A549 (cell line): ENCODE measurements at regions not wholly inside any gene's neighbourhood (a gene's known extent, or its start where the extent isn't known, plus 50 kb on each side); places are given as distances from the start of the nearest gene placed in this dataset.

ENCODE experiments used
- ATAC-seq, 2 experiments: fragments of 200-7000 bp in 1 of 2; fragments of >200 bp in 1 of 2; cut with Nextera tagmentation in 1 of 2; cut with Tn5 transposase in 1 of 2; 3 replicates each; pipeline versions ENCODE4 v1.8.0 to v1.9.1; 2018 to 2020; ENCODE audit warnings: mild to moderate bottlenecking in 1 of 2, moderate library complexity in 1 of 2
- CTCF ChIA-PET: fragments of 300-600 bp; sonication (Branson Sonifier 250); formaldehyde crosslinking; extraction: SDS; loops from one replicate; lab custom pipeline; 2021; ENCODE audit warnings: antibody characterized with exemption, inconsistent platforms; lab: Yijun Ruan, JAX
- POLR2A ChIA-PET: fragments of 350-600 bp; formaldehyde crosslinking; extraction: SDS; loops from one replicate; lab custom pipeline; 2021; ENCODE audit warnings: antibody characterized with exemption, inconsistent platforms; lab: Yijun Ruan, JAX
- DNase-seq, 2 experiments: peaks; one replicate each; pipeline versions ENCODE4 v3.0.0 to v3.0.0-alpha.2; 2011 to 2016; ENCODE audit warnings: low read depth in 1 of 2, low spot score in 1 of 2
- FAIRE-seq: peaks from 2 replicates; lab custom pipeline; 2011; peaks lifted over from hg19 to GRCh38; lab: Jason Lieb, UNC
- H3K27ac ChIP-seq, 2 experiments: fragments of >200 bp; sonication (Bioruptor Twin); formaldehyde crosslinking; 3 replicates each; pipeline ENCODE4 v1.5.1; 2016 to 2017
- H3K4me1 ChIP-seq: fragments of >200 bp; sonication (Bioruptor Twin); formaldehyde crosslinking; 3 replicates; pipeline ENCODE4 v1.6.1; 2016
- H3K4me2 ChIP-seq: fragments of >200 bp; sonication (Bioruptor Twin); formaldehyde crosslinking; 3 replicates; pipeline ENCODE4 v1.6.1; 2016
- H3K4me3 ChIP-seq: fragments of >200 bp; sonication (Bioruptor Twin); formaldehyde crosslinking; 3 replicates; pipeline ENCODE4 v1.5.1; 2016
- H3K9me3 ChIP-seq: fragments of >200 bp; sonication (Bioruptor Twin); formaldehyde crosslinking; 3 replicates; pipeline ENCODE4 v1.6.1; 2016
- ATOH8 ChIP-seq: fragments of 250-450 bp; sonication (Bioruptor Pico); IDR thresholded peaks from 2 replicates; pipeline ENCODE4 v1.5.0; 2020; ENCODE audit warnings: low read depth, mild to moderate bottlenecking, moderate library complexity
- CBX2 ChIP-seq: fragments of 200-600 bp; sonication (generic); IDR thresholded peaks from 2 replicates; pipeline ENCODE4 v1.6.1; 2016; ENCODE audit warnings: low read depth, mild to moderate bottlenecking, borderline replicate concordance
- CEBPB ChIP-seq, 2 experiments: fragments of >200 bp in 1 of 2; sonication (Bioruptor Twin) in 1 of 2; formaldehyde crosslinking in 1 of 2; IDR thresholded peaks; 2 replicates each; pipeline ENCODE4 v1.6.1; 2012 to 2016
- CHD2 ChIP-seq: fragments of 150-350 bp; IDR thresholded peaks from 2 replicates; pipeline ENCODE4 v1.6.1; 2014; ENCODE audit warnings: low read length; ENCODE audit not compliant: partially characterized antibody
- EHF ChIP-seq: fragments of 250-450 bp; sonication (Bioruptor Pico); IDR thresholded peaks from 2 replicates; pipeline ENCODE4 v1.5.0; 2020; ENCODE audit warnings: mild to moderate bottlenecking
- EP300 ChIP-seq, 2 experiments: fragments of >200 bp; sonication (Bioruptor Twin); formaldehyde crosslinking; IDR thresholded peaks; 2 replicates in 1 of 2; 3 replicates in 1 of 2; pipeline ENCODE4 v1.6.1; 2016 to 2017
- ESRRA ChIP-seq: fragments of 150-350 bp; IDR thresholded peaks from 2 replicates; pipeline ENCODE4 v1.6.1; 2014; ENCODE audit warnings: mild to moderate bottlenecking, low read length, borderline replicate concordance
- NFE2L2 ChIP-seq: fragments of 150-350 bp; conservative IDR thresholded peaks from 2 replicates; pipeline ENCODE4 v1.6.1; 2014; ENCODE audit warnings: low read length
- RAD21 ChIP-seq, 2 experiments: fragments of >200 bp in 1 of 2; sonication (Bioruptor Twin) in 1 of 2; formaldehyde crosslinking in 1 of 2; IDR thresholded peaks in 1 of 2; conservative IDR thresholded peaks in 1 of 2; 2 replicates in 1 of 2; 3 replicates in 1 of 2; pipeline ENCODE4 v1.6.1; 2012 to 2018; ENCODE audit warnings: inconsistent platforms in 1 of 2
- SMC3 ChIP-seq: fragments of >200 bp; sonication (Bioruptor Twin); formaldehyde crosslinking; IDR thresholded peaks from 3 replicates; pipeline ENCODE4 v1.6.1; 2018; ENCODE audit warnings: inconsistent platforms
- ZNF302 ChIP-seq: fragments of 250-450 bp; sonication (Bioruptor Pico); IDR thresholded peaks from 2 replicates; pipeline ENCODE4 v1.9.0; 2021; ENCODE audit warnings: inconsistent platforms, mild to moderate bottlenecking, moderate library complexity
- ZSCAN20 ChIP-seq: fragments of 250-450 bp; sonication (Bioruptor Pico); IDR thresholded peaks from 2 replicates; pipeline ENCODE4 v1.8.0; 2022; ENCODE audit warnings: mild to moderate bottlenecking, moderate library complexity
- WGBS: methylation state at CpG from one replicate; pipeline ENCODE4 v1.1.6; 2017; ENCODE audit errors: missing lambda C conversion rate; 5-methylcytosine and 5-hydroxymethylcytosine counted together
- TF ChIP-seq, protein P1 (sequence below): fragments of >200 bp; sonication (Bioruptor Twin); formaldehyde crosslinking; IDR thresholded peaks from 3 replicates; pipeline ENCODE4 v1.5.1; 2016

DNA sequence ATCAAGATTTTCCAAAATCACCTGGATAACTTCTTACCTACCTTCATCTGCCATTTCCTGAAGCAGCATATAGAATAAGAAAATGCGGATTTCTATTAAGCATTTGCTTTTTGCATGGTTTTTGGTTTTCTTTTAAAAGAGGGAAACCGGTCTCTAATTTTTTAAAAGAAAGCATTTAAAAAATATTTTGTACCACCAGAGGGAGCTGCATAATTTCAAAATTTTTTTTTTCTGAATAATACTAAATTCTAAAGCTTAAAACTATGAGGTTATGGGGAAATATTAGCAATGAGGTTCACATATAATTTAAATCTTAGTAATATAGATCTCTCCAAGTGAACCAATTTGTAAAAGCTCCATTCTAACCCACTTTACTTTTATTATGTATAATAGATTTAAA, 137.7 kb upstream of the TENT5D start:
- no peak for FAIRE-seq
- 41% methylated on average over 2 of the region's 2 CpGs for WGBS
- POLR2A ChIA-PET: no interaction called here

GRCh38 chrX:80285131-80285773, 135.0 kb upstream of the TENT5D start:
- ATAC-seq (peak; percentile 78 to 90; a peak in 5 of 6 replicates), DNase-seq (peak; percentile 0 to 53)
- Histone ChIP-seq H3K27ac (no peak overlapping the region), H3K4me2 (no peak overlapping the region), H3K4me1 (no peaks in the 10 kb centered on the region)
- CTCF ChIA-PET: interaction anchor here (0.6 to 1.1 kb wide), 6 partner anchors 9 to 70 kb away, joined by 3 to 5 read pairs (median 3); no protein-coding TSS in a partner anchor
- TF ChIP-seq CBX2 (no peak), SMC3 (0 out of 3 replicates have a peak, but pooled peaks have one; percentile 15), EP300 (IDR thresholded peaks at IDR 0.05) (no peak), RAD21 (conservative IDR thresholded peaks at IDR 0.05 in 1 of 2, IDR thresholded peaks at IDR 0.05 in 1 of 2) (peak; percentile 59 to 79)
- TF ChIP-seq, protein P1, sequence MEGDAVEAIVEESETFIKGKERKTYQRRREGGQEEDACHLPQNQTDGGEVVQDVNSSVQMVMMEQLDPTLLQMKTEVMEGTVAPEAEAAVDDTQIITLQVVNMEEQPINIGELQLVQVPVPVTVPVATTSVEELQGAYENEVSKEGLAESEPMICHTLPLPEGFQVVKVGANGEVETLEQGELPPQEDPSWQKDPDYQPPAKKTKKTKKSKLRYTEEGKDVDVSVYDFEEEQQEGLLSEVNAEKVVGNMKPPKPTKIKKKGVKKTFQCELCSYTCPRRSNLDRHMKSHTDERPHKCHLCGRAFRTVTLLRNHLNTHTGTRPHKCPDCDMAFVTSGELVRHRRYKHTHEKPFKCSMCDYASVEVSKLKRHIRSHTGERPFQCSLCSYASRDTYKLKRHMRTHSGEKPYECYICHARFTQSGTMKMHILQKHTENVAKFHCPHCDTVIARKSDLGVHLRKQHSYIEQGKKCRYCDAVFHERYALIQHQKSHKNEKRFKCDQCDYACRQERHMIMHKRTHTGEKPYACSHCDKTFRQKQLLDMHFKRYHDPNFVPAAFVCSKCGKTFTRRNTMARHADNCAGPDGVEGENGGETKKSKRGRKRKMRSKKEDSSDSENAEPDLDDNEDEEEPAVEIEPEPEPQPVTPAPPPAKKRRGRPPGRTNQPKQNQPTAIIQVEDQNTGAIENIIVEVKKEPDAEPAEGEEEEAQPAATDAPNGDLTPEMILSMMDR: peak; percentile 55
- TF ChIP-seq, all 56 proteins: peak for 3
- H3K9me3 ChIP-seq: no peaks in the 10 kb centered on the region
- H3K4me3 ChIP-seq: no peak overlapping the region
- POLR2A ChIA-PET: no interaction called here
- peak; percentile 99 for FAIRE-seq
- WGBS: 44% methylated on average over 3 of the region's 3 CpGs

More for the DNA sequence above, 137.7 kb upstream of the TENT5D start:
- Histone ChIP-seq H3K9me3 (no peaks in the 10 kb centered on the region), H3K4me3 (no peak overlapping the region), H3K4me2 (no peak overlapping the region), H3K27ac (no peak overlapping the region), H3K4me1 (no peaks in the 10 kb centered on the region)
- TF ChIP-seq, protein P1: peak; percentile 24; the same call in 2 of the 3 replicates
- TF ChIP-seq ATOH8 (CRISPR knock-in tag) (no peak), RAD21 (conservative IDR thresholded peaks at IDR 0.05 in 1 of 2, IDR thresholded peaks at IDR 0.05 in 1 of 2) (0 out of 5 replicates have a peak, but pooled peaks of 1 of the 2 experiments have one; percentile 21)
- ATAC-seq (no peak), DNase-seq (no peak)
- CTCF ChIA-PET: interaction anchor here (1.0 kb wide), 1 partner anchor 14 kb away, joined by 3 read pairs; no protein-coding TSS in a partner anchor

- ATAC-seq (no peak), FAIRE-seq (peak; percentile 36), DNase-seq (no peak)
- Histone ChIP-seq H3K4me3 (no peak overlapping the region), H3K4me2 (no peak overlapping the region), H3K4me1 (no peaks in the 10 kb centered on the region), H3K27ac (no peak overlapping the region), H3K9me3 (no peaks in the 10 kb centered on the region)
- ChIA-PET POLR2A (no interaction called here), CTCF (no interaction called here)
- TF ChIP-seq CHD2 (no peak), ZNF302 (CRISPR knock-in tag) (no peak), EHF (CRISPR knock-in tag) (no peak), EP300 (IDR thresholded peaks at IDR 0.05) (no peak), CBX2 (no peak), CEBPB (IDR thresholded peaks at IDR 0.05) (no peak), NFE2L2 (no peak), ESRRA (no peak), ZSCAN20 (CRISPR knock-in tag) (no peak)
Observed at GRCh38 chrX:80290834-80291233, 129.4 kb upstream of the TENT5D start.
